ENCODE measurements at regions not wholly inside any gene's neighbourhood (a gene's known extent, or its start where the extent isn't known, plus 50 kb on each side); places are given as distances from the start of the nearest gene placed in this dataset.

- no peak for DNase-seq (ENCODE audit: low read depth in 2 of 2)
Observed at GRCh38 chr4:4735870-4736269, 123.6 kb upstream of the MSX1 start.

DNA sequence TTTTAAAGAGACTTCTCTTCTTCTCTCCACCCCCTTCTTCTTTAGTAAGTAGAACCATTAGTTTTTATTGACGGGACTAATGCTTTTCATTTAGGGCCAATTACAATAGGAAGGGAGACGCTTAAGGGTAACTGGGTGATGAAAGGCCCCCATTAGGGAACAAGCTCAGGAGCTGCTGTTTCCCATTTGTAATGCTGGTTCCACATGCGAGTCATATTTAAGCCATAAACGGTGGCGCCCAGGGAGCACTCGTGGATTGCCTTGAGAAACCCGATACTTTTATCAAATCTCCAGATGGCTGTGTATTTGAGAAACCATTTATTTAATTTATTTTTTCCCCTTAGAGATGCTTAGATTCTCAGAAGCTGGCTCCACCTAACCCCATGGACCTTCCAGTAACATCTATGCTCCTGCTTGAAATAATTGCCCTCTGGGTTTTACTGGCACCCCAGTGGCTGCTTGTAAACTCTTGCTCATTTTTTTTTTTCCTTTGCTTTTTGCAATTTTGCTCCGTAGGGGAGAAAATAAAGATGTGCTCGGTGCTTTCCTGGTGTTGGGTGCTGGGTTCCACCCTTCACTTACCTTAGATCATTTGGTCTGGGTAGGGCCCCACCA, 124.2 kb upstream of the MSX1 start:
- DNase-seq (ENCODE audit: low read depth in 2 of 2) = no peak

GRCh38 chr4:4734425-4734824, 125.0 kb upstream of the MSX1 start:
- DNase-seq (ENCODE audit: low read depth in 2 of 2) = no peak

GRCh38 chr4:4733663-4734062, 125.8 kb upstream of the MSX1 start:
- DNase-seq (ENCODE audit: low read depth in 2 of 2) = no peak

DNA sequence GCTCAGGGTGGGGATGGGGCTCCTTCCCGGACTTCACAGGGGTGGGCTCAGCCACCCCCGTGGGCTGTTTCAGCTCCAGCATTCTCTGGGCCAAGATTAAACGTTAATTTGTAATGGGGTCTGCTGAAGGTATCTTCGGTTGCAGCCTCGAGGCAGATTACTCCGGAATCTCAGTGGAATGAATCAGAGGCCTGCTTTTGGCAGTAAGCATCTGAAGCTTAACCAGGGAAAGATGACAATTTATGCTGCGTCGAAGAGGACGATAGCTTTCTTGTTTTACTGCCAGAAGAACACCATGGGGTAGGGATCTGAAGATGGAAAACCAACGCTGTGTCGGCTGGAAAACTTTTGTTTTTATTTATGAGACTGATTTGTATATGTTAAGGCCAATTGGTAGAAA, 129.2 kb upstream of the MSX1 start:
- no peak for DNase-seq (ENCODE audit: low read depth in 2 of 2)

GRCh38 chr4:4729206-4729605, 130.3 kb upstream of the MSX1 start:
- DNase-seq (ENCODE audit: low read depth in 2 of 2) = no peak

DNA sequence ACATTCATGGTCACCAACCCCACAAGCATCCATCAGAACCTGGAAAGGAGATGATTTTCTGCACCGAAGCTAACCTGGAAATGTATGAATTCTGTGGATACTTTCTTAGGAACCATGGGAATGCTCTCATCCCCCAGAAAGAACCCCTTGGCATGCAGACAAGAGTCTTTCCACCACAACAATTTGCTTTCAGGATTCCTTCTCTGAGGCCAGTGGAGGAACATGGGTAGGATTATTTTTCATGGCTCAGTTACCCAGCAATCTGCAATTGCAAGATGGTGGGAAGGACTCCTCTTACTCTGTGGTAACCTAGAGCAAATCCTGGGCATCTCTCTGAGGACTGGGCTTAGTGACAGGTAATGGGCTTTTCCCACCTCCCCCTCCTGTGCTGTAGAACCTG, 131.9 kb upstream of the MSX1 start:
- no peak for DNase-seq (ENCODE audit: low read depth in 2 of 2)

- no peak for DNase-seq (ENCODE audit: low read depth in 2 of 2)
Observed at GRCh38 chr4:4726051-4726450, 133.4 kb upstream of the MSX1 start.

GRCh38 chr4:4724321-4724720, 135.1 kb upstream of the MSX1 start:
- DNase-seq (ENCODE audit: low read depth in 2 of 2) = no peak

DNA sequence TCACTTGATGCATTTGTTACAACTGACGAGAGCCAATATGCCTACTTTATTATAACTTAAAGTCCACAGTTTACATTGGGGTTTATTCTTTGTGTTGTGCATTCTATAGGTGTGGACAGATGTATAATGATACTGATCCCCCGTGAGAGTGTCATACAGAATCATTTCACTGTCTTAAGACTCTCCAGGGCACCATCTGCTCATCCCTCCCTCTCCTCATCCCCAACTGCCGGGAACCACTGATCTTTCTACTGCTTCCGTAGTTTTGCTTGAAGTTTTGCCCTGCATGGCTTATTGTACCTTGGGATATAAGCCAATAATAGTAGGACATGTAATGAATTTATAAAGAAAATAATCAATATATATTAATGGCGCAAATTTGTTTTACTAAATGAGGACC, 137.8 kb upstream of the MSX1 start:
- DNase-seq (ENCODE audit: low read depth in 2 of 2) = no peak

DNA sequence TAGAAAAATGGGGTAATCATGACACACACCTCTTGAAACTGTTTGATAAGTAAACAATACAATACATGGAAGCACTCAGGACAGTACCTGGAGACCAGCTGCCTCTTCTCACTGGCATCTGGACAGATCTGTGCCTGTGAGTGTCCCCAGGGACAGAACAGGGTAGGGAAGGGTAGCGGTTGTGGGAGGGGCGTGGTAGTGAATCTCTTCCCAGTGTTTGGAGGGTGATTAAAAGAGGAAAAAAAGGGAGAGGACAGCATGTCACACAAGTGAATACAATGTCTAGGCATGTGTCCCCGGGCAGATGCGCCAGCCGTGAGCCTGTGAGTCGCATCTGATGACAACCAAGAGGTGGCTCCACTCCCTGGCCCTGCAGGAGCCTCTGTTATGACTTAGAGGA, 138.8 kb upstream of the MSX1 start:
- no peak for DNase-seq (ENCODE audit: low read depth in 2 of 2)

GRCh38 chr4:4719436-4719835, 140.0 kb upstream of the MSX1 start:
- DNase-seq (ENCODE audit: low read depth in 2 of 2) = no peak

GRCh38 chr4:4717692-4718091, 141.8 kb upstream of the MSX1 start:
- DNase-seq (ENCODE audit: low read depth in 2 of 2) = no peak

DNA sequence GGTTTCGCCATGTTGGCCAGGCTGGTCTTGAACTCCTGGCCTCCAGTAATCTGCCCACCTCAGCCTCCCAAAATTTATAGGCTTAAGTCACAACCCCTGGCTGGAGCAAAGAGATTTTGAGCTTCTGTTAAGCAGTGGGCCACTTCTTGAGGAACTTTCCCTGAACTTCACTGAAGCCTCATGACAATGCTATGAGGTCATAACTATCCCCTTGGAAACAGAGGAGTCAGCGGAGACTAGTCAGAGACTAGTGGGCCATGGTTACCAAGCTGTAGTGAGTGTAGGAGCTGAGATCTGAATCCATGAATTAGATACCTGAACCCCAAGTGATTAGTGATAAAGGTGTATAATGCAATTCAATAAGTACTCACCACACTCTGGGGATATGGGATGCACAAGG, 145.1 kb upstream of the MSX1 start:
- DNase-seq (ENCODE audit: low read depth in 2 of 2) = no peak

DNA sequence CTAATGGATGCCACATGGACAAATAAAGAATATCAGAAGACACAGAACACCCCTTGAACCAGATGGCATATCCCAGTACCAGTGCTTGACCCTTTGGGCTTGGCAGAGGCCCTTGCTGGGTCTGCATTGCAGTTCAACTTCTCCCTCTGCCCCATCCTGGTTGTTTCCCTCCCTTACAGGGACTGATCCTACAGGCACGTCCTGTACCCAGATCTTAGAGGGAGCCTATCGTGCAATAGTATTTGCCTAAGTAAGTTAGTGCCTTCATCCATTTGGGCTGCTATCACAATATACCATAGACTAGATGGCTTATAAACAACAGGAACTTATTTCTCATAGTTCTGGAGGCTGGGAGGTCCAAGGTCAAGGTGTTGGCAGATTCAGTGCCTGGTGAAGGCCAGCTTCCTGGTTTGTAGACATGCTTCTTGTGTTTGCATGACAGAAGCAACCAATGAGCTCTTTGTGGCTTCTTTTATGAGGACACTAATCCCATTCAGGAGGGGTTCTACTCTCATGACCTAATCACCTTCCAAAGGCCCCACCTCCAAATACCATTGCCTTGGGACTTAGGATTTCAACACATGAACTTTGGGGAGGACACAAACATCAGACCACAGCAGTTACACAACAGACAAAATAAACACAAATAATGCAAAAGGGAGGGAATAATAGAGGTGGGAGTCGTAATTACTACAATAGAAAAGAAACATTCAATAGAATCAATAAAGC, 146.5 kb upstream of the MSX1 start:
- DNase-seq (ENCODE audit: low read depth in 2 of 2) = no peak

- DNase-seq (ENCODE audit: low read depth in 2 of 2) = no peak
Observed at GRCh38 chr4:4711902-4712301, 147.6 kb upstream of the MSX1 start.

- no peak for DNase-seq (ENCODE audit: low read depth in 2 of 2)
Observed at GRCh38 chr4:4709736-4710135, 149.7 kb upstream of the MSX1 start.

GRCh38 chr4:4704267-4704666, 155.2 kb upstream of the MSX1 start:
- no peak for DNase-seq (ENCODE audit: low read depth in 2 of 2)

DNA sequence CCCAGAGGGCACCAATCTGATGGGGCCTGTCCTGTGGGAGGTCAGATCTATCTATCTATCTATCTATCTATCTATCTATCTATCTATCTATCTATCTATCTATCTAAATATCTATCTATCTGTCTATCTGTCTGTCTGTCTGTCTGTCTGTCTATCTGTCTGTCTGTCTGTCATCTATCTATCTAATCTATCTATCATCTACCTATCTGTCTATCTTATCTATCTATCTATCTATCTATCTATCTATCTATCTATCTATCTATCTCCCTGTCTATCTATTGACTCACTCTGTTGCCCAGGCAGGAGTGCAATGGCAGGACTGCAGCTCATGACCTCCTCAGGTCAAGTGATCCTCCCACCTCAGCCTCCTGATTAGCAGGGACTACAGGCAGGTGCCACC, 155.7 kb upstream of the STX18 start:
- no peak for DNase-seq (ENCODE audit: low read depth in 2 of 2)

GRCh38 chr4:4696530-4696929, 154.7 kb upstream of the STX18 start:
- no peak for DNase-seq (ENCODE audit: low read depth in 2 of 2)

DNA sequence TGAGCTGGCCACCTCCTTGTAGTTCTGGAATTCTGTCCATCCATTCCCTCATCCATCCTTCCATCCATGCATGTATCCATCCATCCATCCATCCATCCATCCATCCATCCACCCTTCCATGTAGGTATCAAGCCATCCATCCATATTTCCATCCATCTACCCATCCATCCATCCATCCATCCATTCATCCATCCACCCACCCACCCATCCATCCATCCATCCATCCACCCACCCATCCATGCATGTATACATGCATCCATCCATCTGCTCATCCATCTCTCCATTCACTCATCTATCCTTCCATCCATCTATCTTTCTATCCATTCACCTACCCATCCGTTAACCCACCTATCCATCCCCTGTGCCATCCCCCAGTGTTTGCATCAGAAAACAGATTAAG, 153.6 kb upstream of the STX18 start:
- DNase-seq (ENCODE audit: low read depth in 2 of 2) = no peak

DNA sequence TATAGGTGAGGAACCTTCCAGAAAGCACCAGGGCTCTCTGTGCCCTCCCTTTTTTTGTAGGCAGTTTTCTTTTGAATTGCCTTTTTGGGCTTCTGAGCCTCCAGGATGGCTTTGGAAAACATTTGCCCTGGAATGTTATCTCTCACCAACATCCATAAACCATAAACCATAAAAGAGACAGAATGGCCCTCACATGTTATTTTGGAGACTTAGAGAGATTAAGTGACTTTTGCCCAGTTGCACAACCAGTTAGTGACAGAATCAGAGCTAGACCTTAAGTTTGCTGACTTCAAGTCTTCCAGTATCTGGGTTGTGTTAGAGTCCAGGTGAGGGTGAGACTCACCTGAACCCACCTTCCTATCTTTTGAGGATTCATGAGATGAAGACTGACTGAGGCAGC, 153.0 kb upstream of the STX18 start:
- DNase-seq (ENCODE audit: low read depth in 2 of 2) = no peak

DNA sequence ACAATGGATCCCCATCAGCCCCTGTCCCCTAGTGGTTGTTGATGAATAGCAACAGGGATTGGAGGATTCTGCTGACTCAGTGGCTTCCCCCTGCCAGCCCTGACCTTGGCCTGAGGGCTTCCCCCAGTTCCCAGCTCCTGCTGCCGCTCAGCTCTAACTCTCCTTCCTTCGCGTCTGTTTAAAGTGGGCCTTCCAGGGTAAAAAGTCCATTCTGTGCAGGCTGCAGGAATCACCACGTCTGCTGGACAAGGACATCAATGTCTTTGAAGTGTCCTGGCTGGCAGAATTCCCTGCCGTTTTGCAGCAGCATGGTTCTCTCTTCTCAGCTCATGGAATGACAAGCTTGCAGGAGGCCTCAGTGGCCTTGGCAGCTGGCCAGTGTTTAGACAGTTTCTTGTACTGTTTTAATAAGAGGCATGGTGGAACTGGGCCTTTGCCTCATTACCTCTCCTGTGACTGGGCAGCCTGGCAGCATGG, 152.5 kb upstream of the STX18 start:
- no peak for DNase-seq (ENCODE audit: low read depth in 2 of 2)

Data from stimulated activated CD8-positive, alpha-beta memory T cell treated with anti-CD3 and anti-CD28 coated beads, Interleukin-2, amount 100 ng/mL, for 48 hours (primary cell).